Stomach smooth muscle (tissue), 2 donors: ENCODE measurements at regions not wholly inside any gene's neighbourhood (a gene's known extent, or its start where the extent isn't known, plus 50 kb on each side); places are given as distances from the start of the nearest gene placed in this dataset.

Experiments
- H3K27ac ChIP-seq: one replicate; pipeline ENCODE4 v1.7.0; 2013; ENCODE audit warnings: mild to moderate bottlenecking, low read length, inconsistent platforms
- H3K27me3 ChIP-seq, 2 donors: one replicate each; pipeline ENCODE4 v1.7.0; 2013; ENCODE audit warnings: low read length in 2 of 2; ENCODE audit not compliant: insufficient read depth in 2 of 2, control insufficient read depth in 1 of 2
- H3K36me3 ChIP-seq, 2 donors: one replicate each; pipeline ENCODE4 v1.7.0; 2013; ENCODE audit warnings: low read length in 2 of 2; ENCODE audit not compliant: control insufficient read depth in 2 of 2, insufficient read depth in 2 of 2
- H3K4me1 ChIP-seq: one replicate; pipeline ENCODE4 v1.7.0; 2013; ENCODE audit warnings: low read length; ENCODE audit not compliant: control insufficient read depth, insufficient read depth
- H3K4me3 ChIP-seq, 2 donors: one replicate each; pipeline ENCODE4 v1.7.0; 2013; ENCODE audit warnings: low read length in 2 of 2
- H3K9ac ChIP-seq, 2 donors: one replicate each; pipeline ENCODE4 v1.7.0; 2013; ENCODE audit warnings: low read length in 2 of 2, mild to moderate bottlenecking in 1 of 2
- H3K9me3 ChIP-seq, 2 donors: one replicate each; pipeline ENCODE4 v1.7.0; 2013; ENCODE audit warnings: low read length in 2 of 2; ENCODE audit not compliant: control insufficient read depth in 2 of 2
- donor health status: healthy.
- donor health status: Pancreatic carcinoma.

DNA sequence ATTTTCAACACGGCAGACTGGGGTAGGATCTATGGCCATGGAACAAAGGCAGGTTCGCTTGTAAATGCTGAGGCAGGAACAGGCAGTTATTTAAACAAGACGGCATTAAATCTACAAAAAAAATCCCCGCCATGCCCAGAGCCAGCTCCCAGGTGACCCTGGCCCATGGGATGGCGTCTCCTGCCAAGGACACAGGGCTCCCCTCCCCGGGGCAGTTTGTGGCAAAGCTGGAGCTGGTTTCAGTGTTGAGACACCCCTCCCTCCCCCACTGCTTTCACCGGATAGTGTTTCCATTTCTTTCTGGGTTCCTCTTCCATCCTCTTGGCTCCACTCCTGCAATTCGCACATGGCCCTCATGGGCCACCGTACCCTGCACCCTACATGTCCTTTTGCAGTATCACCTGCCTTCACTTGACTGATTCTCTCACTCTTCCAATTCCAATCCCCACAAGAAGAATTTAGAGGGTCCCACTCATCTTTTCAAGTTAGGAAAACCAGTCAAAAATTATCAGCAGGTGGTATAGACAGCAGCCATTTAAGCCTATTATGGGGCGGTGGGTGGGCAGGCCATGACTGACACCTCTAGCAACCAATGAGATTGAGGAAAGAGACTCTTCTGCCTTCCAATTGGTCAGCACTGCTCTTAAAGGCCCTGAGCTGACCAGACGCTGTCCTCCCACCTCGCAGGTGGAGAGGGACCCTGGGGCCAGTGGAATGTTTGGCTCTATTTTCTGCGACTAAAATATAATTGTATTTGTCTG is 52.0 kb downstream of the OLIG1 start:
- Histone ChIP-seq H3K4me1 (no peaks in the 10 kb centered on the region), H3K27ac (no peak overlapping the region), H3K9ac (no peak overlapping the region), H3K4me3 (no peak overlapping the region), H3K36me3 (no peaks in the 10 kb centered on the region), H3K27me3 (peaks cover 19 to 22% of the 10 kb centered on the region in 2 donors), H3K9me3 (no peaks in the 10 kb centered on the region)

DNA sequence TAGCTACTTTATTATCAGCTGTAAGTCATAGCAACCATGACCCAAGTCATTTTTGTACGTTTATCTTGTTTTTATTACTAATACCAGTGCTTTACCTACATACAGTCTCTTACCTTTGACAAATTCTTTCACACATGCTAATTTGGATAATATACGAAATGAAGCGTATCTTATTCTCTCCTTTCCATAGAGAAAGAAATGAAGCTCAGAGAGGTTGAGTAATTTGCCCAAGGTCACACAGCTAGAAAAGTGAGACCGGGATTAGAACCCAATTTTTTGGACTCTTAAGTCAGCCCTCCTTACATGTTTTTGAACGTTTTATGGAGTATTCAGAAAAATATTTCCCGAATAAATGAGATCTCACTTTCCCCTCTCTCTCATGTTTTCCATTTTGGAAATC is 52.6 kb downstream of the OLIG1 start:
- H3K27me3 ChIP-seq: peaks cover 19 to 20% of the 10 kb centered on the region in 2 donors
- H3K9me3 ChIP-seq: no peaks in the 10 kb centered on the region
- no peak overlapping the region for H3K27ac ChIP-seq

GRCh38 chr21:33123374-33124123 is 53.6 kb downstream of the OLIG1 start:
- Histone ChIP-seq H3K4me1 (no peaks in the 10 kb centered on the region), H3K9ac (no peak overlapping the region), H3K27me3 (peaks cover 19 to 21% of the 10 kb centered on the region in 2 donors), H3K4me3 (no peak overlapping the region), H3K36me3 (no peaks in the 10 kb centered on the region), H3K9me3 (no peaks in the 10 kb centered on the region), H3K27ac (no peak overlapping the region)

More for the DNA sequence above, 52.6 kb downstream of the OLIG1 start:
- Histone ChIP-seq H3K4me3 (no peak overlapping the region), H3K36me3 (no peaks in the 10 kb centered on the region), H3K4me1 (no peaks in the 10 kb centered on the region), H3K9ac (no peak overlapping the region)

- H3K36me3 ChIP-seq: no peaks in the 10 kb centered on the region
- H3K27me3 ChIP-seq: peaks cover 15 to 21% of the 10 kb centered on the region in 2 donors
- no peak overlapping the region for H3K9ac ChIP-seq
- no peak overlapping the region for H3K4me3 ChIP-seq
- H3K9me3 ChIP-seq: no peaks in the 10 kb centered on the region
- H3K27ac ChIP-seq: no peak overlapping the region
- H3K4me1 ChIP-seq: no peaks in the 10 kb centered on the region
Observed at GRCh38 chr21:33124889-33125288, 54.9 kb downstream of the OLIG1 start.

- Histone ChIP-seq H3K36me3 (no peaks in the 10 kb centered on the region), H3K27me3 (peaks cover 15 to 21% of the 10 kb centered on the region in 2 donors), H3K27ac (no peak overlapping the region)
Observed at GRCh38 chr21:33125680-33126375, 55.9 kb downstream of the OLIG1 start.

GRCh38 chr21:33126569-33126968 is 56.6 kb downstream of the OLIG1 start:
- peaks cover 15 to 25% of the 10 kb centered on the region in 2 donors for H3K27me3 ChIP-seq
- H3K36me3 ChIP-seq: no peaks in the 10 kb centered on the region
- H3K4me1 ChIP-seq: no peaks in the 10 kb centered on the region
- no peak overlapping the region for H3K4me3 ChIP-seq
- no peaks in the 10 kb centered on the region for H3K9me3 ChIP-seq
- no peak overlapping the region for H3K9ac ChIP-seq
- no peak overlapping the region for H3K27ac ChIP-seq

More at GRCh38 chr21:33125680-33126375, 55.9 kb downstream of the OLIG1 start:
- Histone ChIP-seq H3K9me3 (no peaks in the 10 kb centered on the region), H3K9ac (no peak overlapping the region), H3K4me3 (no peak overlapping the region), H3K4me1 (no peaks in the 10 kb centered on the region)

GRCh38 chr21:33127154-33127867 is 57.4 kb downstream of the OLIG1 start:
- H3K27me3 ChIP-seq: peaks cover 12 to 25% of the 10 kb centered on the region in 2 donors
- no peaks in the 10 kb centered on the region for H3K36me3 ChIP-seq
- no peaks in the 10 kb centered on the region for H3K9me3 ChIP-seq
- H3K27ac ChIP-seq: no peak overlapping the region
- H3K9ac ChIP-seq: peak overlapping the region in 1 of 2 donors; percentile 21
- H3K4me3 ChIP-seq: peak overlapping the region; percentile 52 to 72
- no peaks in the 10 kb centered on the region for H3K4me1 ChIP-seq

DNA sequence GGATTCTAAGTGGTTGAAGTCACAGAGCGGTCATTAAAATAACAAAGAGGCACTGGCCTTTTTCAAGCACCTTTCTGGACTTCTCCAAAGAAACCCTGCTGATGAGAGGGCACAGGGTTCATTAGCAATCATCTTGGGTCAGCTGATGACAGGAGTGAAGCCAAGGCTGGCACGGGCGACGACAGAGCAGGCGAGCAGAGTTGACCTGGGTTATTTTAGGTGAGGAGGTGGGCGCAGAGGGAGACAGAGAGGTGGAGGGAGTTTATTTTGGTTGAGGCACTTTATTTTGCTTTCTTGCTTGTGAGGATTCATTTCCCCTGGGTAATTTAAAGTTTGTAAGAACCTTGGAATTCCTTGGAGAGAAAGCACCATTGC is 57.9 kb downstream of the OLIG1 start:
- Histone ChIP-seq H3K36me3 (no peaks in the 10 kb centered on the region), H3K27me3 (peaks cover 16 to 22% of the 10 kb centered on the region in 2 donors), H3K4me3 (no peak overlapping the region), H3K27ac (no peak overlapping the region), H3K9me3 (no peaks in the 10 kb centered on the region), H3K4me1 (no peaks in the 10 kb centered on the region), H3K9ac (no peak overlapping the region)

DNA sequence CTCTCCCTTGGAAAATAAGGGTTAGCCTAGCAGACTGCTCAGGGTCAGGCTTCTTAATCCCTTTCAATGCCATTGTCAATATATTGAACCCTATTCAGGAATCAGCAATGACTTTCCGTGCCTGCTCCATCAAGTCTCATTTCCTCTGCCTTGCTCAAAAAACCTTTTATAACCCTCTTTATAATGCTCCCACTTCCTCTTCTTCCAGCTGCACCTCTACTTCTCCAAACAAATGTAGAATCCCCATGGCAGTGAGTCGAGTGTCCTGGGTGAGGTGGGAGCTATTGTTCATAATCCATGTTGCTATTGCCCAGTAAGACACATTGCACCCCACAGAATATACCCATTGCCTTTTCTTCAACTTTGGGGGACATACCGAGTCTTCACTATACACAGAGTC is 58.6 kb downstream of the OLIG1 start:
- no peaks in the 10 kb centered on the region for H3K36me3 ChIP-seq
- H3K27ac ChIP-seq: no peak overlapping the region
- peaks cover 9 to 16% of the 10 kb centered on the region in 2 donors for H3K27me3 ChIP-seq
- H3K9me3 ChIP-seq: no peaks in the 10 kb centered on the region
- H3K4me3 ChIP-seq: no peak overlapping the region
- no peak overlapping the region for H3K9ac ChIP-seq
- H3K4me1 ChIP-seq: no peaks in the 10 kb centered on the region

GRCh38 chr21:33132054-33132453 is 62.1 kb downstream of the OLIG1 start:
- no peak overlapping the region for H3K9ac ChIP-seq
- H3K4me1 ChIP-seq: no peaks in the 10 kb centered on the region
- H3K27ac ChIP-seq: no peak overlapping the region
- H3K4me3 ChIP-seq: no peak overlapping the region
- peaks cover 8 to 14% of the 10 kb centered on the region in 2 donors for H3K27me3 ChIP-seq
- H3K9me3 ChIP-seq: no peaks in the 10 kb centered on the region
- no peaks in the 10 kb centered on the region for H3K36me3 ChIP-seq
